HG02884 (cell line): ENCODE measurements at regions not wholly inside any gene's neighbourhood (a gene's known extent, or its start where the extent isn't known, plus 50 kb on each side); places are given as distances from the start of the nearest gene placed in this dataset.

Experiments
- ATAC-seq: cut with Tn5 transposase; IDR thresholded peaks from one replicate; pipeline ENCODE4 v1.9.1; 2021; ENCODE audit warnings: mild to moderate bottlenecking, moderate library complexity; ENCODE audit not compliant: unreplicated experiment

GRCh38 chr2:67701011-67701410 is 303.9 kb downstream of the ETAA1 start:
- ATAC-seq: no peak

- ATAC-seq: no peak
These were observed 305.2 kb downstream of the ETAA1 start for GRCh38 chr2:67702284-67702683.

GRCh38 chr2:67702937-67703336 is 305.8 kb downstream of the ETAA1 start:
- ATAC-seq: no peak

GRCh38 chr2:67706082-67706481 is 308.9 kb downstream of the ETAA1 start:
- no peak for ATAC-seq

DNA sequence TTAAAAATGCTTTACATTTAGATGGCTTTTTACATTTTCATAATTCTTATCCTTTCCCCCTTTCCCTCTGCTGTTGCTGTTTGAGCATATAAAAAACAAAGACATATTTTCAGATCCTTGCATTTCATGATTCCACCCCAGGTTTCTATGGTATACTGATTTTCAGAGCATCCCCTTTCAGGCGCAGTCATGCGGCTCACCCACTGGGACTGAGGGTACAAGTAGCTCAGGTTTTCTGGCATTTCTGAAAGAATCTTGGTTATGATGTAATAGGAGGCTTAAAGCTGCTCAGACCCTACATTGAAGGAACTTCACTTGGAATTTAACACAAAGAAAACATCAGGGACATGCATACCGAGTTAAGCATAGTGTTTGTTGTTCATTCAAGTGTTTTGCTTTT is 310.8 kb downstream of the ETAA1 start:
- ATAC-seq: no peak

DNA sequence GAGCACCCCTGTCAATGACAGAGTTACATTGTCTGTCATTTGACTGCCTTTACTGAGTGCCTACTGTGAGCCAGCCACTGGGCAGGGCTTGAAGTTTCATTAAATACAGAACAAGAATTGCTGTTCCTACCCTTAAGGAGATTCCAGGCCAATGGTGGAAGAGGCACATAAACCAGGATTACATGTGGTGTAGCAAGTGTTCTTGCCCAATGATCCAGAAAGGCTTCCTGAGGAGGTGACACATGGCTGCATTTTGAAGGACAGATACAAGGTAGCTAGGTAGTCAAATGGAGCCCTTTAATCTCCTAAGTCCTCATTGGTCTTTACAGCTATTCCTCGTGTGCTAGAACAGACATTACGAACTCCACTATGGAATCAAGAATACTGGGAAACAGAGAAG is 312.7 kb downstream of the ETAA1 start:
- ATAC-seq: no peak

DNA sequence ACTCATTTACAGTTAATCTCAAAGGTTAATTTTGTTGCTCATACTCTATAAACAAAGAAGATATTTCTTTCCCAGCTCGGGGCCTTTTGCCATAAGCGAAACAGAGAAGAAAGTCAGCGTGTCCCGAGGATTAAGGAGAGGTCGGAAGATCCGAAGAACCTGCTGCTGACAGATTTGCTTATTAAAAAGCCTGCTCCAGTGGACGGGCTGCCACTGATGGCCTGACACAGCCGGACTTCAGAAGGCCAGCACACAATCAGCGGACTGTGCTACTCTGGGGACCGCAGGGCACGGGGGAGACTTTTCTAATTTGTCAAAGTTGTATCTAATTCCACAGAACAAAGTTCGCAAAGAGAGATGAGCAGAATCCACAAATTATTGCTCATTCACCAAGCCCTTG is 315.4 kb downstream of the ETAA1 start:
- ATAC-seq: no peak

- no peak for ATAC-seq
These were observed 316.2 kb downstream of the ETAA1 start for GRCh38 chr2:67713376-67713775.

- no peak for ATAC-seq
These were observed 319.8 kb downstream of the ETAA1 start for GRCh38 chr2:67716895-67717396.

GRCh38 chr2:67717692-67718091 is 320.6 kb downstream of the ETAA1 start:
- ATAC-seq: no peak

DNA sequence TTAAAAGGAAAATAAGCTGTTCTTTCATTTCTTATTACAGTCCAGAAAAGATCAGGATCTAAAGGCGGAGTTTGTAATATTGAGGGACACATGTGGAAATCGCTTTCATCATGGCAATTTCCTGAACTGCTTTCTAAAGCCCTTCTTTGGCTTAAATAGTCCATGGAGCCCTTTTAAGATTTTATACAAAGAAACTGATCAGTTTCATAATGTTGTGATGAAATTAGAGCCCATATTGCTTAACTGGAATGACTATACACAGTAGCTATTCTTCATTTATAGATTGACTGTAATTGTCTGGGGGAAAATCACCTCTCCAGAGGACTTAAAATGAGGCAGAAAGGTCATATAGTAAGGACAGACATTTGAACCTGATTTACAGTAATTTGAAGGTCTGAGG is 322.2 kb downstream of the ETAA1 start:
- no peak for ATAC-seq

DNA sequence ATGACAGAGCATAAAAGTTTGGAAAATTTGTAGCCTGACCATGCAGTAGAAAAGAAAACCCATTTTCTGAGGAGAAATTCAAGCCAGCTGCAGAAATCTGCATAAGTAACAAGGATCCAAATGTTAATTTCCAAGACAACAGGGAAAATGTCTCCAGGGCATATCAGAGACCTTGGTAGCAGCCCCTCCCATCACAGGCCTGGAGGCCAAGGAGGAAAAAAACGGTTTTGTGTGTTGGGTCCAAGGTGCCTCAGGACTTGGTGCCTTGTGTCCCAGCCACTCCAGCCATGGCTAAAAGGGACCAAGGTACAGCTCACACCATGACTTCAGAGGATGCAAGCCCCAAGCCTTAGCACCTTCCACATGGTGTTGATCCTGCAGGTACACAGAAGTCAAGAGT is 324.4 kb downstream of the ETAA1 start:
- ATAC-seq: no peak

GRCh38 chr2:67724261-67724660 is 327.1 kb downstream of the ETAA1 start:
- no peak for ATAC-seq

DNA sequence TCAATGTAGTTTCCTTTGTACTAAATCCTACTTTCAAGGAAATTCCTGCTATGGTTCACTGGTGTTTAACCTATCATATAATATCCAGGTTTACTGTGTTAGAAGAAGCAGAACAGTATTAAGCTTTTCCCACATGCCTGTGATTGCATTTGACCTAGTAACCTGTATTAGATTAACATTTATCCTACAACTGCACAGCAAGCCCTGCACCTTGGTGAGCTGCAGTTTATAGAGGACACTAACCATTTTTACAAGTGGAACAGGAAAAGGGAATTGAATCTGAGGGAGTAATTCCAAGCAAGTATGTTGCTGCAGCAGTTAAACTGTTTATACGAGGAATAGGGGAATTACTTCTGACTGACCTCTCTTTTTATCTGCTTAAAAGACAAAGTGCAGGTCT is 328.6 kb downstream of the ETAA1 start:
- ATAC-seq: no peak

DNA sequence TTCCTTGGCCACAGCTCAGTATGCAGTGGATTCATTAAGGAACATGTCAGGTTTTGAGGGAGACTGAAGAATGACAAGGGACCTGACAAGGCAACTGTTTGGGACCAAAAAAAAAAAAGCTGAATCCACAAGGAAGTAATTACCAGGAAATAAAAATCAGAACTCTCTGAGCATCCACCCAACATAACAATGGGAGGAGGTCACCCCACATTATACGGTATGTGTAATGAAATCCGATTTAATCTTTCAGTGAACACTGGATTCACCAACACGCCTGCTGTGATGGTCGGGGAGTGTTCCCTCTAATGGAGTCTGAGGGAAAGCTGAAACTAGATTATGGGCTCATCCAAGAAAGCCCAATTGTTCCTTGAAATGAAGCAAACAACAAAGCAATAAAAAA is 329.3 kb downstream of the ETAA1 start:
- no peak for ATAC-seq

DNA sequence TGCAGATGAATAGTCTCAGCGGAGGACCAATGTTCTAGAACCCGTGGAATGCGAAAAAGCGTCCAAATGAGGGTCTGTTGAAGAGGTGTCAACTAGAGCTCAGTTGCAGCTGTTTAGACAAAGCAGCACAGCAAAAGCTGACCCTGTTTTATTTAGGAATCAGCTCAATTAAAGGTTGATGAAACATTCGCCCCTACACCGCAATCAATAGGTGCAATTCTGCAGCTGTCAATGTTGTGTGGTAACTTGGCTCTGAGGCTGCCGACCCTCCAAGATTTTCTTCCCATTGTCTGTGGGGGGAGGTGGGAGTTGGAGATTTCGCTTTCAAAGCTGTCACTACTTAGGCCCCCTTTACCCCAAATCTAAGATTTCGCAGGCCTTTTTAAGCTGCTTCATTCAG is 330.0 kb downstream of the ETAA1 start:
- ATAC-seq: no peak

GRCh38 chr2:67727623-67728022 is 330.5 kb downstream of the ETAA1 start:
- ATAC-seq: no peak

DNA sequence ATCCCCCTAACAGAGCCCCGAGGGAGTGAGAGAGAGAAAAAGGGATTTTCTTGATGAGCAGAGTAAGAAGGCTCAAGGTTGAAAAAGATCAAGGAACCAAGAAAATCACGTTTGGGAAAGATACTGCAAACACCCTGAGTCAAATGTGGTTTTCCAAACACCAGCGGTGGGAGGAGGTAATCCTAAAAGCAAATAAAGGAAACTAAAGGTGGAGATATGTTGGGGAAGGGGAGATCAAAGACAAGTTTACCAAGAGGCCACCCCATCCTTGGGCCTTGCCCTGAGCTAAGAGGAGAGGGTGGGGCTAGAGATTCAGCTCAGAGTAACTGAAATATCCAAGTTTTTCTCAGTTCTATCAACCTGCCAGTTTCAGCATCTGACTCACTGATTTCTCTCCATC is 332.3 kb downstream of the ETAA1 start:
- ATAC-seq: no peak

DNA sequence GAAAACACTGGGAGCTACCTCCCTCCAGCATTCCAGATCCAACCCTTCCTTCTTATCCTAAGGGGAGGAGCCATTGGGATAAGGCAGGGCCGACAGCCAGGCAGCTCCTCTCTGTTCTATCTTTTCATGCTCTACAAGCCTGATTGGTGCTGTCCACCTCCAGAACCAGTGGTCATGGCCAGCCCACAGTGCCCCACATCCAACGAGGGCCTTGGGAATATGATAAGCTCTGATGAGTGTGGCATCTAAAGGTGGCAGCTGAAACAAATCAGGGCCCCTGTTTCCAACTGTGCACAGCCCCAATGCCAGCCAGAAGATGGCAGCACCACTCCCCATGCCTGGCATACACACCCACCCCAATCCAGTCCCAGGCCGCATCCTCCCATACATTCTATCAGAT is 329.3 kb downstream of the C1D start:
- no peak for ATAC-seq

GRCh38 chr2:67752199-67752598 is 310.6 kb downstream of the C1D start:
- ATAC-seq: no peak

DNA sequence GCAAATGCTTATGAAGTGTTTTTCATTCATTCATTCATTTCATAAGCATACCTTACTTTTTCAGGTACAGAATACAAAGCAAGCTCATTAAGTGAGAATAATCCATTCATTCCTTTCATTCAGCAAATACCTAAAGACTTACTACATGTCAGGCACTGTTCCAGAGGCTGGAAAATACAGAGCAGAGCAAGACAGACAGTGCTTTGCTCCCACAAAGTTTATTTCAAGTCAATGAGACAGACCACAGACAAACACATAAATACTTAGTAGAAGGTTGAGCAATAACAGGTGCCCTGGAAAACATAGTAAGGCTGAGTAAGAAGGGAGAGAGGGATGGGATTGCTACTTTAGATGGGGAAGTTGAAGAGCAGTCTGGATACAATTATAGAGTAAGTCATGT is 309.8 kb downstream of the C1D start:
- ATAC-seq: no peak

GRCh38 chr2:67755156-67755882 is 307.5 kb downstream of the C1D start:
- no peak for ATAC-seq

DNA sequence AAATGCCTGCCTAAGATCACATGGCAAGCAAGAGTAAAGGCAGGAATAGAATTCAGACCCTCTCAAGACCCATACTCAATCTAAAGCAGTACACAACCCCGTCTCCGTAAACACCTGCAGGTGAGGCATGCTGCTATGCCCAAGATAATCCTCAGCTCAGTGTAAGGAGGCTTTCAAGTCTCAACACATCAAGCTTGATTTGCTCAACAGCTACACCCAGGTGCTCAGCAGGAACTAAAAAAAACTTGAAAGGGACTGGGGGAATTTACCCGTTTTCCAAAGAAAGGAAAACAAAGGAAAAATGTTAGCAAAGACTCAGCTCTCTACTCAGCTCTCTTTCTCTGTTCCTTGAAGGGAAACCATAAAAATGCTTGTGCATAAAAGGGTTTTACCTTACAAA is 301.8 kb downstream of the C1D start:
- ATAC-seq: no peak
